NT2/D1 (cell line): ENCODE measurements at regions not wholly inside any gene's neighbourhood (a gene's known extent, or its start where the extent isn't known, plus 50 kb on each side); places are given as distances from the start of the nearest gene placed in this dataset.
"Not testable (repeated sequence)": the region's sequence is repeated elsewhere in the genome, so short reads cannot be mapped to it uniquely, and the experiment has no call there.

Experiments used
- DNase-seq: peaks from one replicate; pipeline ENCODE4 v3.0.0-alpha.2; 2011; ENCODE audit warnings: low read depth, low spot score
- H3K27me3 ChIP-seq: 2 replicates; pipeline ENCODE4 v1.6.0; 2011; ENCODE audit warnings: mild to moderate bottlenecking; ENCODE audit not compliant: insufficient read length, insufficient read depth
- H3K36me3 ChIP-seq: 2 replicates; pipeline ENCODE4 v1.6.1; 2011; ENCODE audit warnings: mild to moderate bottlenecking, low read length, mixed read lengths; ENCODE audit not compliant: insufficient read depth, insufficient read length
- H3K4me1 ChIP-seq: 2 replicates; pipeline ENCODE4 v1.5.1; 2011; ENCODE audit not compliant: insufficient read depth, insufficient read length
- H3K4me3 ChIP-seq: 2 replicates; pipeline ENCODE4 v1.5.1; 2011; ENCODE audit warnings: low read depth; ENCODE audit not compliant: insufficient read length
- H3K9ac ChIP-seq: 2 replicates; pipeline ENCODE4 v1.6.0; 2011; ENCODE audit warnings: low read depth; ENCODE audit not compliant: insufficient read length
- H3K9me3 ChIP-seq: 2 replicates; pipeline ENCODE4 v1.5.1; 2011; ENCODE audit warnings: mild to moderate bottlenecking, low read length; ENCODE audit not compliant: insufficient read depth
- SUZ12 ChIP-seq: IDR thresholded peaks from 2 replicates; pipeline ENCODE4 v1.6.1; 2011; ENCODE audit not compliant: insufficient read length, insufficient read depth; ENCODE audit errors: extremely low read depth
- YY1 ChIP-seq: IDR thresholded peaks from 2 replicates; pipeline ENCODE4 v1.6.1; 2011; ENCODE audit not compliant: insufficient read length, insufficient read depth
- ZNF274 ChIP-seq: IDR thresholded peaks from 2 replicates; pipeline ENCODE4 v1.6.1; 2011; ENCODE audit warnings: mild to moderate bottlenecking, low read depth, low read length

GRCh38 chr11:23590596-23591308 is 730.5 kb upstream of the CCDC179 start:
- Histone ChIP-seq H3K4me3 (no peak overlapping the region), H3K36me3 (no peaks in the 10 kb centered on the region), H3K9me3 (no peaks in the 10 kb centered on the region; the same call in 1 of the 2 replicates), H3K4me1 (no peaks in the 10 kb centered on the region), H3K9ac (no peak overlapping the region), H3K27me3 (no peaks in the 10 kb centered on the region)
- no peak for DNase-seq
- TF ChIP-seq SUZ12 (no peak), ZNF274 (no peak), YY1 (no peak)

DNA sequence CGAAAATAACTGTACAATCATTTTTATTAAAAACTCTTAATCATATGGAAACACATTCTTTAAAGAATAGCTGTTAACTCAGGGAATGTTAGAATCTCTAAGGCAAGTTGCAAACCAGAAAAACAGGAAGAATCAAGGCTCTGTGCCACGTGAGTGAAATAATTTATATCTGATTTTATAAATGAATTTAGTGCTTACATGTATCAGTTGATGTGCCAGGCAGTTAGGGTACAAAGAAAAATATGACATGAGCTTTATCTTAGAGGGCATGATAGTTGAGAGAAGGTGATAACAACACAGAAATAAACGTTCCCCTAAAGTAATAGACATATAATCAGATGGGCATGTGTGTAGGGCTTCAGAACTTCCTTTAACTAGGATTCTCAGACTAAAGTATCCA is 734.5 kb upstream of the CCDC179 start:
- DNase-seq: no peak
- no peak for TF ChIP-seq SUZ12
- no peak for TF ChIP-seq YY1
- no peak for TF ChIP-seq ZNF274
- no peak overlapping the region for H3K9ac ChIP-seq
- H3K9me3 ChIP-seq: no peaks in the 10 kb centered on the region
- H3K27me3 ChIP-seq: no peaks in the 10 kb centered on the region
- no peaks in the 10 kb centered on the region for H3K36me3 ChIP-seq
- H3K4me1 ChIP-seq: no peaks in the 10 kb centered on the region
- no peak overlapping the region for H3K4me3 ChIP-seq

DNA sequence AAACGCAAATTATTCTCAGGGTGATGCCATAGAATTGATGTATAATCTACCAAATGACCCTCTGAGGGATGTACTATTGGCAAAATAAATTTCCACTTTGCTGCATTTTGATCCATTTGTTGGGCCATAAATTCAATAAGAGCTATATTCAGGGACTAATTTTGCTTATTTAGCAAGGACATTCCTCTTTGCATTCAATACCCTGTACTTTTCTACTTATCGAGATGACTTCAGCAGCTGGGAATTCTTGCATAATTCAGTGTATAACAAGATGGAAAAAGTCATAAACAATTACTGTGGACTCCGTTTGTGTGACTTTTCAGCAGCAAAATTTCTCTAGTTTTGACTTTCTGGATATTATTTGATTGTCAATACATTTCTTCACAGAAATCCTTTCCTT is 744.7 kb upstream of the CCDC179 start:
- no peak for DNase-seq
- Histone ChIP-seq H3K9ac (no peak overlapping the region), H3K4me1 (no peaks in the 10 kb centered on the region), H3K4me3 (no peak overlapping the region), H3K27me3 (no peaks in the 10 kb centered on the region), H3K36me3 (no peaks in the 10 kb centered on the region), H3K9me3 (no peaks in the 10 kb centered on the region)
- TF ChIP-seq YY1: no peak
- TF ChIP-seq SUZ12: no peak
- no peak for TF ChIP-seq ZNF274

DNA sequence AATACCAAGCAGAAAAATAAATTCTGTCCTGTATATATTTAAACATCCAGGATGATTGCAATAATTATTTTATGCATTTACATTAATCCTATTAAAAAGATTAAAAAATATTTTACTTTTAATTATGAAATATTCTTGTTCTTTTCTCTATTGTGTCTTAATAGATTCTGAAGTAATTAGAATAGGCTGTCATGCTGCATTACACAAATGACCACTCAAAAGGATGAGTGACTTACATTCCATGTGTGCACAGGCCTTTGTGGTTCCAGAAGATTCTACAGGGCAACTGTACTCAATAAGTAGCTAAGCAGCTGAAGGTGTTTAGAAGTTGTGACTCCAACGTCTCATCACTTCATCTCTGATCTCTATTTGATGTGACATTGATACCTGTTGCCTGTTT is 745.9 kb upstream of the CCDC179 start:
- Histone ChIP-seq H3K4me1 (no peaks in the 10 kb centered on the region), H3K9ac (no peak overlapping the region), H3K27me3 (no peaks in the 10 kb centered on the region), H3K36me3 (no peaks in the 10 kb centered on the region), H3K4me3 (no peak overlapping the region), H3K9me3 (no peaks in the 10 kb centered on the region)
- DNase-seq: no peak
- TF ChIP-seq YY1: no peak
- no peak for TF ChIP-seq ZNF274
- TF ChIP-seq SUZ12: no peak

DNA sequence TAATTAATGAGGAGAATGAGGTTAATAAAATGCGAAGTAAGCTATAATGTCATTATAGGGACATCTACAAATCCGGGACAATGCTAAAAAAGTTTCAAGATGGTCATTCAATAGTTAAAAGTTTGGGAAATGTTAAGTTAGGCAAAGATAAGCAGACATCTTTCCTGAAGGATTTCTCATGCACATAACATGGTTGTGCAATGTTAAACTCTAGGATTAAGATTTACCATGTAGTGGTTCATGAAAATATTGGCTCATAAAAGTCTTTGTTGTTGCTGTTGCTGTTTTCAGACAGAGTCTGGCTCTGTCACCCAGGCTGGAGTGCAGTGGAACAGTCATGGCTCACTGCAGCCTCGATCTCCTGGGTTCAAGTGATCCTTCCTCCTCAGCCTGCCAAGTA is 751.5 kb upstream of the CCDC179 start:
- no peak overlapping the region for H3K9ac ChIP-seq
- no peak for DNase-seq
- H3K4me1 ChIP-seq: no peaks in the 10 kb centered on the region
- H3K27me3 ChIP-seq: no peaks in the 10 kb centered on the region
- H3K36me3 ChIP-seq: no peaks in the 10 kb centered on the region
- TF ChIP-seq YY1: no peak
- no peak for TF ChIP-seq ZNF274
- TF ChIP-seq SUZ12: no peak
- H3K4me3 ChIP-seq: no peak overlapping the region
- no peaks in the 10 kb centered on the region for H3K9me3 ChIP-seq

DNA sequence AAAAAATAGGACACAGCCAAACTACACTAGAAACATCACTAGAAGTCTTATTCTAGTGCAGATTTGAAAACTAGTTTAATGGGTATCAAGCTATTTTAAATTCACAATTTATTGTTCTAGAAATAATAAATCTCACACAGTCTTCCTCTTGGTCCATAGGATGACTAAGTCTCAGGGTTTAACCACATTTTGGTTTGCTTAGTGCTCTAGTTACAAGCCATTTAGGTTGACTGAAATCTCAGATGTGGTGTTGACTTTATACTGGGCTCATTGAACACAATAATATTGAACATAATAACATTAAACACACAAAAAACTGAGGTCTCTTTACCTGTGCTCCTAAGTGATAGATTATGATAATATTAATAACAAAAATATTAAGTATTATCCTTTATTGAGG is 760.3 kb upstream of the CCDC179 start:
- H3K9me3 ChIP-seq: no peaks in the 10 kb centered on the region

GRCh38 chr11:23632293-23632692 is 772.0 kb upstream of the CCDC179 start:
- DNase-seq: no peak
- Histone ChIP-seq H3K36me3 (no peaks in the 10 kb centered on the region), H3K9me3 (peaks cover 3% of the 10 kb centered on the region; the same call in 1 of the 2 replicates), H3K4me3 (no peak overlapping the region), H3K4me1 (no peaks in the 10 kb centered on the region), H3K27me3 (no peaks in the 10 kb centered on the region), H3K9ac (no peak overlapping the region)
- no peak for TF ChIP-seq YY1
- TF ChIP-seq ZNF274: no peak
- TF ChIP-seq SUZ12: no peak

More for the DNA sequence above, 760.3 kb upstream of the CCDC179 start:
- Histone ChIP-seq H3K4me1 (no peaks in the 10 kb centered on the region), H3K9ac (no peak overlapping the region), H3K36me3 (no peaks in the 10 kb centered on the region), H3K4me3 (no peak overlapping the region), H3K27me3 (no peaks in the 10 kb centered on the region)
- TF ChIP-seq SUZ12 (no peak), YY1 (no peak), ZNF274 (no peak)
- no peak for DNase-seq

GRCh38 chr11:23644443-23644842 is 784.2 kb upstream of the CCDC179 start:
- no peak for DNase-seq
- no peak overlapping the region for H3K4me3 ChIP-seq
- H3K27me3 ChIP-seq: no peaks in the 10 kb centered on the region
- no peak overlapping the region for H3K9ac ChIP-seq
- no peaks in the 10 kb centered on the region for H3K36me3 ChIP-seq
- H3K9me3 ChIP-seq: no peaks in the 10 kb centered on the region
- TF ChIP-seq YY1 (no peak), SUZ12 (no peak), ZNF274 (no peak)
- no peaks in the 10 kb centered on the region for H3K4me1 ChIP-seq

DNA sequence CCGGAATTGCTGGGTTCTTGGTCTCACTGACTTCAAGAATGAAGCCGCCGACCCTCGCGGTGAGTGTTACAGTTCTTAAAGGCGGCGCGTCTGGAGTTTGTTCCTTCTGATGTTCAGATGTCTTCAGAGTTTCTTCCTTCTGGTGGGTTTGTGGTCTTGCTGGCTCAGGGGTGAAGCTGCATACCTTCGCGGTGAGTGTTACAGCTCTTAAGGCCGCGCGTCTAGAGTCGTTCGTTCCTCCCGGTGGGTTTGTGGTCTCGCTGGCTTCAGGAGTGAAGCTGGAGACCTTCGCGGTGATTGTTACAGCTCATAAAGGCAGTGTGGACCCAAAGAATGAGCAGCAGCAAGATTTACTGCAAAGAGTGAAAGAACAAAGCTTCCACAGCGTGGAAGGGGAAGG is 792.1 kb upstream of the CCDC179 start:
- H3K36me3 ChIP-seq, H3K9me3 ChIP-seq, H3K9ac ChIP-seq, H3K27me3 ChIP-seq, DNase-seq, H3K4me3 ChIP-seq, H3K4me1 ChIP-seq: not testable (repeated sequence)
